ENCODE measurements at regions not wholly inside any gene's neighbourhood (a gene's known extent, or its start where the extent isn't known, plus 50 kb on each side); places are given as distances from the start of the nearest gene placed in this dataset.

- DNase-seq (ENCODE audit: low read depth) = no peak
Observed at GRCh38 chrX:103158317-103158621, 56.6 kb upstream of the BEX4 start.

GRCh38 chrX:103157496-103158316 is 57.2 kb upstream of the BEX4 start:
- DNase-seq (ENCODE audit: low read depth) = peak; percentile 43

- DNase-seq (ENCODE audit: low read depth) = peak; percentile 32
Observed at GRCh38 chrX:103155201-103155600, 59.7 kb upstream of the BEX4 start.

GRCh38 chrX:103153661-103154060 is 60.7 kb upstream of the NXF3 start:
- DNase-seq (ENCODE audit: low read depth) = no peak

GRCh38 chrX:103151799-103152198 is 58.9 kb upstream of the NXF3 start:
- DNase-seq (ENCODE audit: low read depth) = no peak

- no peak for DNase-seq (ENCODE audit: low read depth)
Observed at GRCh38 chrX:103149652-103150051, 56.7 kb upstream of the NXF3 start.

- no peak for DNase-seq (ENCODE audit: low read depth)
Observed at GRCh38 chrX:103148075-103148474, 55.1 kb upstream of the NXF3 start.
